H9 (cell line): ENCODE measurements at regions not wholly inside any gene's neighbourhood (a gene's known extent, or its start where the extent isn't known, plus 50 kb on each side); places are given as distances from the start of the nearest gene placed in this dataset.

Source experiments
- DNase-seq: peaks from one replicate; pipeline ENCODE4 v3.0.0-alpha.2; 2017
- H2AFZ ChIP-seq: one replicate; pipeline ENCODE4 v1.6.1; 2013; ENCODE audit warnings: mild to moderate bottlenecking, low read length, control low read depth, moderate library complexity
- H2AK5ac ChIP-seq: 2 replicates; pipeline ENCODE4 v1.6.1; 2013; ENCODE audit warnings: low read length, control low read depth, mixed read lengths; ENCODE audit not compliant: insufficient read length
- H2BK120ac ChIP-seq: one replicate; pipeline ENCODE4 v1.6.1; 2013; ENCODE audit warnings: low read depth, mild to moderate bottlenecking, low read length, control low read depth, inconsistent platforms; ENCODE audit not compliant: poor library complexity, severe bottlenecking
- H2BK12ac ChIP-seq: 2 replicates; pipeline ENCODE4 v1.6.1; 2013; ENCODE audit warnings: low read length, control low read depth, mixed read lengths, low read depth; ENCODE audit not compliant: insufficient read length
- H2BK15ac ChIP-seq: 2 replicates; pipeline ENCODE4 v1.6.1; 2013; ENCODE audit warnings: low read depth, low read length, control low read depth
- H2BK20ac ChIP-seq: one replicate; pipeline ENCODE4 v1.6.1; 2013; ENCODE audit warnings: low read depth, mild to moderate bottlenecking, low read length, control low read depth, inconsistent platforms; ENCODE audit not compliant: poor library complexity, severe bottlenecking
- H2BK5ac ChIP-seq: 2 replicates; pipeline ENCODE4 v1.6.1; 2013; ENCODE audit warnings: low read length, control low read depth, mixed read lengths; ENCODE audit not compliant: insufficient read length
- H3K14ac ChIP-seq: 2 replicates; pipeline ENCODE4 v1.6.1; 2013; ENCODE audit warnings: low read length, control low read depth; ENCODE audit not compliant: insufficient read depth
- H3K18ac ChIP-seq: 2 replicates; pipeline ENCODE4 v1.6.1; 2013; ENCODE audit warnings: low read depth, mild to moderate bottlenecking, mixed read lengths, low read length, control low read depth; ENCODE audit not compliant: insufficient read length
- H3K23ac ChIP-seq: 2 replicates; pipeline ENCODE4 v1.6.1; 2013; ENCODE audit warnings: low read length, control low read depth, mixed read lengths, low read depth; ENCODE audit not compliant: insufficient read length
- H3K23me2 ChIP-seq: 2 replicates; pipeline ENCODE4 v1.6.1; 2013; ENCODE audit warnings: low read depth, mild to moderate bottlenecking, mixed read lengths, low read length, control low read depth; ENCODE audit not compliant: insufficient read length, poor library complexity, severe bottlenecking
- H3K27ac ChIP-seq: 2 replicates; pipeline ENCODE4 v1.5.1; 2013; ENCODE audit warnings: low read length, control low read depth, mixed read lengths, low read depth; ENCODE audit not compliant: insufficient read length
- H3K27me3 ChIP-seq: 2 replicates; pipeline ENCODE4 v1.6.1; 2013; ENCODE audit warnings: low read length, control low read depth, inconsistent platforms; ENCODE audit not compliant: insufficient read depth
- H3K4ac ChIP-seq: 2 replicates; pipeline ENCODE4 v1.6.1; 2013; ENCODE audit warnings: low read depth, mild to moderate bottlenecking, control low read depth, inconsistent platforms, low read length, moderate library complexity
- H3K4me1 ChIP-seq: 2 replicates; pipeline ENCODE4 v1.6.1; 2013; ENCODE audit warnings: low read length, control low read depth, inconsistent platforms; ENCODE audit not compliant: insufficient read depth
- H3K4me2 ChIP-seq: 2 replicates; pipeline ENCODE4 v1.6.1; 2013; ENCODE audit warnings: low read length, control low read depth, mixed read lengths; ENCODE audit not compliant: insufficient read length, insufficient read depth
- H3K56ac ChIP-seq: 2 replicates; pipeline ENCODE4 v1.6.1; 2013; ENCODE audit warnings: low read depth, mild to moderate bottlenecking, mixed read lengths, low read length, control low read depth; ENCODE audit not compliant: insufficient read length
- H3K79me1 ChIP-seq: 2 replicates; pipeline ENCODE4 v1.6.1; 2013; ENCODE audit warnings: low read depth, mild to moderate bottlenecking, moderate library complexity, low read length, control low read depth, inconsistent platforms; ENCODE audit not compliant: insufficient read depth, poor library complexity, severe bottlenecking
- H3K79me2 ChIP-seq: 2 replicates; pipeline ENCODE4 v1.6.1; 2013; ENCODE audit warnings: low read length, control low read depth, inconsistent platforms; ENCODE audit not compliant: insufficient read depth
- H3K9ac ChIP-seq: 2 replicates; pipeline ENCODE4 v1.6.1; 2013; ENCODE audit warnings: low read length, control low read depth, mixed read lengths; ENCODE audit not compliant: insufficient read length; ENCODE audit errors: extremely low read depth
- H3K9me3 ChIP-seq: one replicate; pipeline ENCODE4 v1.6.1; 2013; ENCODE audit warnings: low read depth, low read length, inconsistent platforms; ENCODE audit not compliant: control insufficient read depth
- H3T11ph ChIP-seq: one replicate; pipeline ENCODE4 v1.6.1; 2013; ENCODE audit warnings: mild to moderate bottlenecking, low read length, control low read depth, inconsistent platforms
- H4K20me1 ChIP-seq: one replicate; pipeline ENCODE4 v1.6.1; 2013; ENCODE audit not compliant: control insufficient read depth, insufficient read length, insufficient read depth
- H4K5ac ChIP-seq: 2 replicates; pipeline ENCODE4 v1.6.1; 2013; ENCODE audit warnings: low read depth, mild to moderate bottlenecking, mixed read lengths, low read length, control low read depth; ENCODE audit not compliant: insufficient read length
- H4K8ac ChIP-seq: replicated peaks from 2 replicates; pipeline ENCODE4 v1.6.1; 2013; ENCODE audit warnings: low read length, control low read depth, mixed read lengths, low read depth; ENCODE audit not compliant: insufficient read length
- H4K91ac ChIP-seq: 2 replicates; pipeline ENCODE4 v1.6.1; 2013; ENCODE audit warnings: low read depth, mild to moderate bottlenecking, moderate library complexity, mixed read lengths, low read length, control low read depth; ENCODE audit not compliant: insufficient read length
- H3K27ac Mint-ChIP-seq, 3 experiments: 2 replicates in 2 of 3; 3 replicates in 1 of 3; pipeline ENCODE4 v1.8.0; 2020 to 2021; ENCODE audit warnings: mixed read lengths in 3 of 3, mild to moderate bottlenecking in 1 of 3, moderate library complexity in 1 of 3
- H3K27me3 Mint-ChIP-seq: 2 replicates; pipeline ENCODE4 v1.8.0; 2021; ENCODE audit warnings: low read depth, mild to moderate bottlenecking, moderate library complexity, mixed read lengths
- H3K36me3 Mint-ChIP-seq, 3 experiments: 2 replicates in 2 of 3; 3 replicates in 1 of 3; pipeline ENCODE4 v1.8.0; 2020 to 2021; ENCODE audit warnings: low read depth in 3 of 3, mixed read lengths in 3 of 3; ENCODE audit not compliant: insufficient read depth in 1 of 3
- H3K4me1 Mint-ChIP-seq, 2 experiments: 2 replicates each; pipeline ENCODE4 v1.8.0; 2020; ENCODE audit warnings: mixed read lengths in 2 of 2
- H3K4me3 Mint-ChIP-seq, 2 experiments: 2 replicates in 1 of 2; 3 replicates in 1 of 2; pipeline ENCODE4 v1.8.0; 2020 to 2021; ENCODE audit warnings: mild to moderate bottlenecking in 2 of 2, mixed read lengths in 2 of 2, moderate library complexity in 1 of 2
- H3K9me3 Mint-ChIP-seq, 2 experiments: 2 replicates in 1 of 2; 3 replicates in 1 of 2; pipeline ENCODE4 v1.8.0; 2020; ENCODE audit warnings: mild to moderate bottlenecking in 2 of 2, mixed read lengths in 2 of 2, moderate library complexity in 1 of 2
- WGBS: extraction: QIAGEN DNeasy Blood & Tissue Kit; methylation state at CpG from one replicate; pipeline ENCODE4 v1.1.7; 2013; ENCODE audit warnings: missing lambda C conversion rate, low lambda C conversion rate, mixed read lengths; ENCODE audit not compliant: insufficient read length; ENCODE audit errors: extremely low coverage; 5-methylcytosine and 5-hydroxymethylcytosine counted together
- TF ChIP-seq, protein P1 (sequence below): fragments of 200-600 bp; sonication (generic); conservative IDR thresholded peaks from 3 replicates; pipeline ENCODE4 v1.8.0; 2021; ENCODE audit warnings: antibody characterized with exemption, mild to moderate bottlenecking

DNA sequence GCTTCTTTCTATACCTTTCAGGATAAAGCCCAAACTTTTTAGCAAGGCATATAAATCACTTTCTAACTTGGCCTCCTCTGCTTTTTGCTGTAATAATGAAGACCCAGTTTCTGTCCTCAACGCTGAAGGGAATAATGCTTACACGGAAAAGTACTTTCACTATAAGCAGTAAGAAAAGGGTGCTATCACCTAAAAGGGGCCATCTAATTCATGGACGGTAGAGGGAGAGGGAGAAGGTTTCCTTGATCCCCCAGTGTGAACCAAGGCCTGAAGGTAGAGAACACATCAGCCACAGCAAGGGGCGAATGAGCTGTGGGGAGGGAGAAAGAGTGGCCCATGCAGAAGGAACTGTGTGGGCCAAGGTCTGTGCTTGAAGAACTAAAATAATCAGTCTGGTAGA, 417.7 kb upstream of the CLINT1 start:
- no peak for DNase-seq
- no peak overlapping the region for H4K5ac ChIP-seq
- no peak overlapping the region for H3K4me2 ChIP-seq
- peaks cover 3% of the 10 kb centered on the region; the same call in 1 of the 2 replicates for H3K4me1 ChIP-seq
- Mint-ChIP-seq H3K36me3 (no peaks in the 10 kb centered on the region; a peak in 1 of 7 replicates), H3K4me3 (no peak overlapping the region), H3K27me3 (peaks cover 6% of the 10 kb centered on the region), H3K9me3 (no peaks in the 10 kb centered on the region), H3K4me1 (peaks cover 21 to 28% of the 10 kb centered on the region in 2 experiments), H3K27ac (no peak overlapping the region)
- no peaks in the 10 kb centered on the region for H3K27me3 ChIP-seq
- no peaks in the 10 kb centered on the region for H3K9me3 ChIP-seq
- H3T11ph ChIP-seq: no peak overlapping the region
- no peak overlapping the region for H3K4ac ChIP-seq
- WGBS: no CpG with 5 or more reads among the region's 4 CpGs
- H4K8ac ChIP-seq: no peak overlapping the region
- H3K23me2 ChIP-seq: peaks cover 3% of the 10 kb centered on the region
- no peak overlapping the region for H2AK5ac ChIP-seq
- H2BK120ac ChIP-seq: no peak overlapping the region
- no peak overlapping the region for H2AFZ ChIP-seq
- no peak overlapping the region for H3K9ac ChIP-seq
- H2BK20ac ChIP-seq: no peak overlapping the region
- no peak overlapping the region for H2BK5ac ChIP-seq
- no peak overlapping the region for H3K27ac ChIP-seq
- H4K20me1 ChIP-seq: no peaks in the 10 kb centered on the region
- H3K79me2 ChIP-seq: no peaks in the 10 kb centered on the region
- H4K91ac ChIP-seq: no peak overlapping the region
- no peak overlapping the region for H3K56ac ChIP-seq
- no peak overlapping the region for H3K23ac ChIP-seq
- H2BK15ac ChIP-seq: no peak overlapping the region
- TF ChIP-seq, protein P1, sequence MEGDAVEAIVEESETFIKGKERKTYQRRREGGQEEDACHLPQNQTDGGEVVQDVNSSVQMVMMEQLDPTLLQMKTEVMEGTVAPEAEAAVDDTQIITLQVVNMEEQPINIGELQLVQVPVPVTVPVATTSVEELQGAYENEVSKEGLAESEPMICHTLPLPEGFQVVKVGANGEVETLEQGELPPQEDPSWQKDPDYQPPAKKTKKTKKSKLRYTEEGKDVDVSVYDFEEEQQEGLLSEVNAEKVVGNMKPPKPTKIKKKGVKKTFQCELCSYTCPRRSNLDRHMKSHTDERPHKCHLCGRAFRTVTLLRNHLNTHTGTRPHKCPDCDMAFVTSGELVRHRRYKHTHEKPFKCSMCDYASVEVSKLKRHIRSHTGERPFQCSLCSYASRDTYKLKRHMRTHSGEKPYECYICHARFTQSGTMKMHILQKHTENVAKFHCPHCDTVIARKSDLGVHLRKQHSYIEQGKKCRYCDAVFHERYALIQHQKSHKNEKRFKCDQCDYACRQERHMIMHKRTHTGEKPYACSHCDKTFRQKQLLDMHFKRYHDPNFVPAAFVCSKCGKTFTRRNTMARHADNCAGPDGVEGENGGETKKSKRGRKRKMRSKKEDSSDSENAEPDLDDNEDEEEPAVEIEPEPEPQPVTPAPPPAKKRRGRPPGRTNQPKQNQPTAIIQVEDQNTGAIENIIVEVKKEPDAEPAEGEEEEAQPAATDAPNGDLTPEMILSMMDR: no peak
- no peak overlapping the region for H3K18ac ChIP-seq
- no peak overlapping the region for H2BK12ac ChIP-seq
- no peaks in the 10 kb centered on the region for H3K79me1 ChIP-seq
- H3K14ac ChIP-seq: no peak overlapping the region
